Large intestine (tissue), 3 donors: ENCODE measurements at regions not wholly inside any gene's neighbourhood (a gene's known extent, or its start where the extent isn't known, plus 50 kb on each side); places are given as distances from the start of the nearest gene placed in this dataset.

ENCODE experiments used
- DNase-seq, 2 donors: peaks; one replicate each; pipeline versions ENCODE4 v3.0.0 to v3.0.0-alpha.2; 2013
- H3K27ac ChIP-seq: one replicate; pipeline ENCODE4 v1.5.1; 2013; ENCODE audit warnings: low read length
- H3K27me3 ChIP-seq: 2 replicates; pipeline ENCODE4 v1.6.1; 2013; ENCODE audit warnings: low read length; ENCODE audit not compliant: control insufficient read depth, insufficient read depth
- H3K36me3 ChIP-seq: 2 replicates; pipeline ENCODE4 v1.6.1; 2013; ENCODE audit warnings: low read length; ENCODE audit not compliant: control insufficient read depth, insufficient read depth
- H3K4me1 ChIP-seq: one replicate; pipeline ENCODE4 v1.6.1; 2013; ENCODE audit warnings: low read length; ENCODE audit not compliant: control insufficient read depth, insufficient read depth
- H3K4me3 ChIP-seq: one replicate; pipeline ENCODE4 v1.5.1; 2013; ENCODE audit warnings: low read length
- H3K9me3 ChIP-seq: one replicate; pipeline ENCODE4 v1.6.1; 2013; ENCODE audit warnings: mild to moderate bottlenecking, low read depth, low read length, moderate library complexity; ENCODE audit not compliant: control insufficient read depth
- WGBS: methylation state at CpG from one replicate; pipeline ENCODE4 v1.1.5; 2013; ENCODE audit warnings: low lambda C conversion rate; ENCODE audit not compliant: insufficient coverage; 5-methylcytosine and 5-hydroxymethylcytosine counted together

DNA sequence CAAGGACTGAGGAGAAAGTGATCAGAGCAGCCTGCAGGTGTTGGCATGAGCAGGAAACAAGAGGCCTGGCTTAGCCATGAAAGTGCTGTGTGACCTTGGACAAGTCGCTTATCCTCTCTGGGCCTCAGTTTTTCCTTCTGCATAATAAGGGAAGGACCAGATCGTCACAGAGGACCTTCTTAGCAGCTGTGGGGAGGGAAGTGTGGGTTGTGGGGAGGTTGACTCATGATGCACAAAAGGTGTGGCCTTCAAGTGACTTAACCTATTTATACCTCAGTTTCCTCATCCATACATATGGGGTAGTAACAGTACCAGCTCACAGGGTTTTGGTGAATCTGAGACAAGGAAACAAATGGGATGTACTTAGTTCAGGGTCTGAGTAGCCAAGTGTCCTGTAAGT lies 658.8 kb downstream of the MATN1 start:
- Histone ChIP-seq H3K4me3 (no peak overlapping the region), H3K4me1 (no peaks in the 10 kb centered on the region), H3K27me3 (peaks cover 2% of the 10 kb centered on the region), H3K27ac (no peak overlapping the region), H3K36me3 (no peaks in the 10 kb centered on the region), H3K9me3 (no peaks in the 10 kb centered on the region)
- WGBS, result no CpG with 5 or more reads among the region's 2 CpGs
- DNase-seq, result no peak

DNA sequence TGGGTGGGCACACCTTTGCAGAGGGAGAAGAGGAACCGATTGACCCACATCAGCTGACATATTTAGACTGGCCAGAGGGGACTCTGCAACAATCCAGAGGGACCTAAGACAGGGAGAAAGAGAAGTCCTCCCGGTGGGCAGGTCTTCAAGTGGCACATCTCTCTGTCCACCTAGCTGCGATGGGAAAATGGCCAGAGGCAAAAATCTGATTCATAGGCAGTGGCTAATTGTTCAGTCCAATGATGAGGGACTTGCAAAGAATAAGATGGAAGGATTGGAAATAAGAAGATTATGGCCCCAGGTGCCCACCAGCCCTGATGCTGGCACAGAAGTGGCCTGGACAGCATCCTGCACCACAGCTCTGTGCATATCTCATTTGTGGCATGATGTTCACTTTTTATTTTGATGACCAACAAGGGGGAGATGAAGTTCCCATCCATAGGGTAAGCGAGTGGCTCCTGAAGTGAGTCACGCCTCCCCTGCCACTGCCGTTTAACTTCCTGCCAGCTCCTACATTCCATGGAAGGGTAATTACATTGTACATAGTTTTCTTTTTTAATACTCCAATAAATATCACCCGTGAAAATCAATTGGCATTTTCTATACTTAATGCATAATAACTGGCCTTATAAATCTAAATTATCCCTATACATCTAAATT lies 659.6 kb downstream of the MATN1 start:
- no CpG with 5 or more reads among the region's 7 CpGs for WGBS
- Histone ChIP-seq H3K4me1 (no peaks in the 10 kb centered on the region), H3K9me3 (no peaks in the 10 kb centered on the region), H3K36me3 (no peaks in the 10 kb centered on the region), H3K27ac (no peak overlapping the region), H3K27me3 (peaks cover 2% of the 10 kb centered on the region), H3K4me3 (no peak overlapping the region)
- no peak for DNase-seq

GRCh38 chr1:30061292-30062220 lies 661.8 kb downstream of the MATN1 start:
- 38% methylated on average over 2 of the region's 13 CpGs for WGBS
- Histone ChIP-seq H3K9me3 (no peaks in the 10 kb centered on the region), H3K27me3 (peaks cover 7% of the 10 kb centered on the region), H3K36me3 (no peaks in the 10 kb centered on the region), H3K4me1 (no peaks in the 10 kb centered on the region), H3K27ac (no peak overlapping the region), H3K4me3 (no peak overlapping the region)
- peak in 1 of 2 donors; percentile 13 for DNase-seq

GRCh38 chr1:30060738-30061137 lies 662.6 kb downstream of the MATN1 start:
- H3K9me3 ChIP-seq, result no peaks in the 10 kb centered on the region
- no peaks in the 10 kb centered on the region for H3K36me3 ChIP-seq
- no peak for DNase-seq
- H3K27ac ChIP-seq, result no peak overlapping the region
- no peaks in the 10 kb centered on the region for H3K4me1 ChIP-seq
- no peak overlapping the region for H3K4me3 ChIP-seq
- H3K27me3 ChIP-seq, result peaks cover 7% of the 10 kb centered on the region
- WGBS, result no CpG with 5 or more reads among the region's 4 CpGs

GRCh38 chr1:30058970-30059369 lies 664.4 kb downstream of the MATN1 start:
- no CpG with 5 or more reads among the region's 4 CpGs for WGBS
- DNase-seq, result no peak
- Histone ChIP-seq H3K4me3 (no peak overlapping the region), H3K36me3 (no peaks in the 10 kb centered on the region), H3K27ac (no peak overlapping the region), H3K9me3 (no peaks in the 10 kb centered on the region), H3K27me3 (peaks cover 15% of the 10 kb centered on the region), H3K4me1 (no peaks in the 10 kb centered on the region)

GRCh38 chr1:30054126-30054525 lies 669.3 kb downstream of the MATN1 start:
- Histone ChIP-seq H3K27me3 (peaks cover 21% of the 10 kb centered on the region), H3K4me1 (no peaks in the 10 kb centered on the region), H3K9me3 (no peaks in the 10 kb centered on the region), H3K27ac (no peak overlapping the region), H3K4me3 (no peak overlapping the region), H3K36me3 (no peaks in the 10 kb centered on the region)
- no CpG with 5 or more reads among the region's 1 CpG for WGBS
- DNase-seq, result no peak

- Histone ChIP-seq H3K4me1 (no peaks in the 10 kb centered on the region), H3K27ac (no peak overlapping the region), H3K27me3 (peaks cover 16% of the 10 kb centered on the region), H3K36me3 (no peaks in the 10 kb centered on the region), H3K9me3 (no peaks in the 10 kb centered on the region), H3K4me3 (no peak overlapping the region)
- WGBS, result no CpG with 5 or more reads among the region's 4 CpGs
- DNase-seq, result no peak
These were observed 671.2 kb downstream of the MATN1 start for GRCh38 chr1:30052178-30052577.

DNA sequence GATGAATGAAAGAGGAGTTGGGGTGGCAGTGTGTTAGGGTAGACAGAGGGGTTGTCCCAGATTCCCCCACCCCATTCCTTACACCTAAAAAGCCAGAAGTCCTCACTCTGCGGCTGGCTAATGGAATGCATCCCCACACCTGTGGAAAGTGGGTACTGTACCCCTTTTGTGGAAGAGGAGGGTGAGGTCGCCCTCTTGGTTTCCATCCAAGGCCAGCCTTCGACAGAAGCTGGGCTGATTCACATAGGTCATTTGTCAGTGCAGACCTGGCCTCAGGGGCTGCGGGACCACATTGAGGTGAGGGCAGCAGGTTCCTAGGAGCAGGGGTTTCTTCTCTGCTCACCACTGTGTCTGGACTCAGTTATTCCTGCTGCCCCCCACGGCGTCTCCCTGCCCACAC lies 671.6 kb downstream of the MATN1 start:
- whole genome bisulfite sequencing, result no CpG with 5 or more reads among the region's 6 CpGs
- Histone ChIP-seq H3K27ac (no peak overlapping the region), H3K27me3 (peaks cover 14% of the 10 kb centered on the region), H3K36me3 (no peaks in the 10 kb centered on the region), H3K9me3 (no peaks in the 10 kb centered on the region), H3K4me1 (no peaks in the 10 kb centered on the region), H3K4me3 (no peak overlapping the region)
- no peak for DNase-seq

GRCh38 chr1:30049748-30050296 lies 673.6 kb downstream of the MATN1 start:
- H3K4me3 ChIP-seq, result no peak overlapping the region
- no CpG with 5 or more reads among the region's 4 CpGs for WGBS
- no peak for DNase-seq
- H3K27ac ChIP-seq, result no peak overlapping the region
- H3K9me3 ChIP-seq, result no peaks in the 10 kb centered on the region
- no peaks in the 10 kb centered on the region for H3K4me1 ChIP-seq
- no peaks in the 10 kb centered on the region for H3K36me3 ChIP-seq
- peaks cover 14% of the 10 kb centered on the region for H3K27me3 ChIP-seq

DNA sequence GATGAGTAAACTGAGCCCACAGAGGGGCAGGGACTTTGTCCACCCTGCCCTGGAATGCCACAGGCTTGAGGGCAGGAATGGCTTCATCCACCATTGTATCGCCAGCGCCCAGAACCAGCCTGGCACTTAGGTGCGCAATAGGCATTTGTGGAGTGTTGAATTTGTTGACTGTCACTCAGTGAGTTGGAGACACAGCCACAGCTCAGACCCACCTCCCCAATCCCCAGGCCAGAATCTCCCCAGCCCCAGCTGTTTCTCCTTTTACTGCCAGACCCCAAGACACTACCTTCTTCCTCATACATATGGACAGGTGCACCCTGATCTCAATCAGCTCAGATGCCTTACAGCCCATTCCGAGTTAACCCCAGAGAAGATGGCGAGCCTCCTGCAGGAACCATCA lies 674.5 kb downstream of the MATN1 start:
- Histone ChIP-seq H3K27ac (no peak overlapping the region), H3K27me3 (peaks cover 6% of the 10 kb centered on the region), H3K4me1 (no peaks in the 10 kb centered on the region), H3K9me3 (no peaks in the 10 kb centered on the region), H3K36me3 (no peaks in the 10 kb centered on the region), H3K4me3 (no peak overlapping the region)
- 60% methylated on average over 2 of the region's 5 CpGs for WGBS
- no peak for DNase-seq
